ENCODE measurements at regions not wholly inside any gene's neighbourhood (a gene's known extent, or its start where the extent isn't known, plus 50 kb on each side); places are given as distances from the start of the nearest gene placed in this dataset.

GRCh38 chr19:30675086-30675485 is 302.9 kb downstream of the ZNF536 start:
- TF ChIP-seq POLR2AphosphoS5 (IDR thresholded peaks at IDR 0.05; ENCODE audit: low read depth, low read length): no peak
- no peak for TF ChIP-seq CTCF (IDR thresholded peaks at IDR 0.05)

Measured in Panc1 (cell line).